AML-193 (cell line): ENCODE measurements at regions not wholly inside any gene's neighbourhood (a gene's known extent, or its start where the extent isn't known, plus 50 kb on each side); places are given as distances from the start of the nearest gene placed in this dataset.
A peak's percentile ranks its signal among the peaks of the same experiment; 100 is the strongest.
"Not testable (repeated sequence)": the region's sequence is repeated elsewhere in the genome, so short reads cannot be mapped to it uniquely, and the experiment has no call there.

Source experiments
- DNase-seq, 2 experiments: peaks; one replicate each; lab custom pipeline; 2025; lab: John Stamatoyannopoulos, UW

DNA sequence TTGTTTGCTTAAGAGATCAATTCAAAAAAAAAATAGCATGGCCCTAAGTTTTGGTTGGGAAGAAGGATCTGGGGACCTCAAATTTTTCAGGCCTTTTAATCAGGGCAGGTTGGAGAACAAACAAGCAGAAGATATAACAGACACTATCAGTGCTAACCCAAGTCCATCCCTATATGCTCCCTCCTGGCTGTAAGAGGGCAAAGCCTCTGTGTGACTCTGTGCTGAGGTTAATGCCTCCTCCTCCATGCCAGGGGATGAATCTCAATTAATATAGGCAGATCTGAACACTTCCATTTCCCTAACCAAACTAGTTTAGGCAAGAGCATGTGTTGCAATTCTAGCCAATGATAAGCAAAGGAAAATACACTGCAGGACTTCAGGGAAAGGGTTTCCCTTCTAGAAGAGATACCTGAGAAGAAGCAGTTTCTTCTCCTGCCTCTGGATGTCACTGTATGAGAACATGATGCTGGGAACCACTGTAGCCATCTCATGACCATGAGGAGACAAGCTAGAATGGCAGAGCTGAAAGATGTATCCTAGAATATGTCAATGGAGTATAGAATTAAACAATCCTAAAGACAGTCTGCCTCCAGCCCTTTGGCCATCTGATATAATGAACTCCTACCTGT, 76.0 kb downstream of the CHD9NB start:
- peak; percentile 1 to 21 for DNase-seq

GRCh38 chr16:52967744-52968143, 85.0 kb downstream of the CHD9NB start:
- DNase-seq: no peak

- DNase-seq: no peak
Observed at GRCh38 chr16:52964290-52964689, 88.4 kb downstream of the CHD9NB start.

GRCh38 chr16:52963855-52964242, 88.8 kb downstream of the CHD9NB start:
- DNase-seq: no peak

DNA sequence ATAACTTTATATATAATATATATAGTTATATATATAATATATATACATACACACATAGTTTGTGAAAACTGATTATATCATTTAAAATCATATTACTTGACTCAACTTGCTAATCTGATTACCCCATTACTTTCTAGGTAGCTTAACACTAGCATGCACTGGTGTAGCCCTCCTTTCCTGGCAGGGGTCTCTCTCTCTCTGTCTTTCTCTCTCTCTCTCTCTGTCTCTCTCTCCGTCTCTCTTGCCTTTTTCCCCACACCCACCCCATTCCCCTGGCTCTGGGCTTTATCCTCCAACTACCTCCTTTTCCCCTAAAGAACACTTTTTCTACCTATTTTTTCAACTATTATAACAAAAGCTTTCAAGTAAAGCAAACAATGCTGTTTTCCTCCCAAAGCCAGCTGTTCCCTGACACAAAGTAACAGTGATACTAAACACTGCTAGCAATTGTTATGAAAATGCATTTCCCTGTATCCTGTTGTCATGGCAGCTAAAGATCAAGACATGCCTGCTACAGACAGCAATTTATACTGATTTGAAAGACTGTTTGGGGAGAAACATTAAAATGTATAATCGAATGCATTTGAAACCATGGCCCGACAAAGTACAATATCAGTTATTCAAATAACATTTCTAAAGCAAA, 89.4 kb downstream of the CHD9NB start:
- no peak for DNase-seq

DNA sequence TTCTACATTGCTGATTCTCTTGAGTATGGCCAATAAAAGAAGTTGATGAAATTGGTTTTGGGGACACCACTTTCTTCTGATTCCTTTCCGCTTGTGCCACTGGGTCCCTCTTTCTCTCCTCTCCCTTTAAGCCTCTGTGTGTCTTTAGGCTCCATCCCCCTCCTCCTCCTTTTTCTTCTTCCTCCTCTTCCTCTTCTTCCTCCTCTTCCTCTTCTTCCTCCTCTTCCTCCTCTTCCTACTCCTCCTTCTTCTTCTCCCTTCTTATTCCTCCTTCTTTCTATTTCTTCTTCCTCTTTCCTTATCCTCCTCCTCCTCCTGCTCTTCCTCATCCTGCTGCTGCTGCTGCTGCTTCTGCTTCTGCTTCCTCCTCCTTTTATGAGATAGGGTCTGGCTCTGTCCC, 93.7 kb downstream of the CHD9NB start:
- no peak for DNase-seq

DNA sequence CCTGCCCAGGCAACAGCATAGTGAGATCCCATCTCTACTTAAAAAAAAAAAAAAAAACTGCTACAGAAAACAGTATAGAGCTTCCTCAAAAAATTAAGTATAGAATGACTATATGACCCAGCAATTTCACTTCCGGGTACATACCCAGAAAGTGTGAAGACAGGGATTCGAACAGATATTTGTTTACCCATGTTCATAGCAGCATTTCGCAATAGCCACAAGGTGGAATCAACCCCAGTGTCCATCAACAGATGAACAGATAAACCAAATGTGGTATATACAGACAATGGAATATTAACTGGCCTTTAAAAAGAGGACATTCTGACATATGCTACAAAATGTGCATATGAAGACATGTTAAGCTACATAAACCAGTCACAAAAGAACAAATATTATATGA, 95.5 kb downstream of the CHD9NB start:
- no peak for DNase-seq

DNA sequence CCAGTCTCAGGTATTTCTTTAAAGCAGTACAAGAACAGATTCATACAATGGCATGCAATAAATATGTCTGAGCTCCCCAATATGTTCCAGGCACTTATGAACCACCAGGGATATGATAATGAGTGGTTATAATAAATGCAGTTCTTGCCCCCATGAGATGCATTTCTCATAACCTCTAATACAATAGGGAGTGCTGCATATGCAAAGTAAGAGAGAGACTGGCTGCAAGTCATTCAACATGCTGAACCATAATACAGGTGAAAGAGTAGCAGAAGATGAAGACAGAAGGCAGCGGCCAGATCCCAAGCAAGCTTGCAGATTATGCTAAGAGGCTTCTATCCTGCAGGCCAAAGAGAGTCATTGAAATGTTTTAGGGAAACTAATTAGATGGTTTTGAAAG, 96.7 kb downstream of the CHD9NB start:
- DNase-seq: no peak

DNA sequence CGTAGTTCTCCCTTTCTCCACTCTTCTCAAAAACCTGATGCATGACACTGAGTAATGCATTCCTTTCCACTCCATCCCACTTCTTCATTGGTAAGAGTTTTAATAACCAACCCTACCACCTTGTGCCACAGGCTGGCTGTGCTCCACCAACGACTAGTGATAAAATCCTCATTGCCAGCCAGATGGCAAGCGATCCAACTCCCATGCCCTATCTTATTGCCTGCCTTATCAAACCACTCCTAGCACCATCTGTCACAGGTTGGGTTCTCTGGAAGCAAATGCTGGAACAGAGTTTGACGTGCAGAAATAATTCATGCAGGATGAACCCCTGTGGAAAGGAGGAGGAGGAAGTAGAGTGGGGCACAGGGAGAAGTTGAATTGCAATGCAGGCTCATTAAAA, 99.5 kb downstream of the CHD9NB start:
- no peak for DNase-seq

GRCh38 chr16:52948946-52949345, 103.8 kb downstream of the CHD9NB start:
- no peak for DNase-seq

- DNase-seq: no peak
Observed at GRCh38 chr16:52932321-52932720, 120.4 kb downstream of the CHD9NB start.

DNA sequence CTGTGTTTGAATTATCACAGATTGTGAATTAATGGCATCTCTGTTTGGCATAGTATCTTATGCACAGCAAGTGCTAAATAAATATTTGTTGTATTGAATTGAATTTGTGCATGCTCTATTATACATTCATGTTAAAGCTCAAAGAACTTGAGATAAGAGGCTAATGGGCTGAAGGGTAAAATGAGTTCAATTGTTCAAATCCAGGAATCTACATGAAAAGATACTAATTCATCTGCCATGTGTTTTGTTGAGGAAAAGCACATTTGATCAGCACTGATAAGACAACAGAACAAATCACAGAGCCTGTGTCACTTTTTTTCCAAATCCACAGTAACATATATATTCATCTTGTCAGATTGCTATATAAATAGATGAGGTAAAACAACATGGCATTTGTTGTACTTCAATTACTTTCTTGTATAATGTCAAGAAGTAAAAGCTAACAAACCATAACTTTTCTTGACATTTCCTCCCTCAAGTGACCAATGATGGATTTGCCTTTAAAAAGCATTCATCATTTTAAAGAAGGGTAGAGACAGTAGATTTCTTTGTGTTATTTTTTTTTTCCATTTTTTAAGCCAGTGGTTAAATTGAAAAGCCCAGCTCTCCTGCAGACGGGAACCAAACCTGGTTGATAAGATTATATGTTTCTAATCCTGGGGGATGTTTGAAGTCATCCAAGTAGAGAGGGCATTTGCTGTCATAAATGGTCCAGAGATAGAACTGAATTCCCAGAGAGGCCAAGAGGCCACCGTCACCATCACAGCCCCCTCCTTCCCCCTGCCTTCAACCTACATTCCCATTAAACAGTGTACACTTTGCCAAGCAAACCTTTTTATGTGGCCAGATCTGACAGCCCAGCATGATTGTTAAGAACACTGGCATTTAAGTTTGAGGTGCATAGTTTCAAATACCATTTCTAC, 123.0 kb downstream of the CHD9NB start:
- no peak for DNase-seq

GRCh38 chr16:52928955-52929354, 123.7 kb downstream of the CHD9NB start:
- no peak for DNase-seq

GRCh38 chr16:52925143-52925542, 127.6 kb downstream of the CHD9NB start:
- DNase-seq: no peak

DNA sequence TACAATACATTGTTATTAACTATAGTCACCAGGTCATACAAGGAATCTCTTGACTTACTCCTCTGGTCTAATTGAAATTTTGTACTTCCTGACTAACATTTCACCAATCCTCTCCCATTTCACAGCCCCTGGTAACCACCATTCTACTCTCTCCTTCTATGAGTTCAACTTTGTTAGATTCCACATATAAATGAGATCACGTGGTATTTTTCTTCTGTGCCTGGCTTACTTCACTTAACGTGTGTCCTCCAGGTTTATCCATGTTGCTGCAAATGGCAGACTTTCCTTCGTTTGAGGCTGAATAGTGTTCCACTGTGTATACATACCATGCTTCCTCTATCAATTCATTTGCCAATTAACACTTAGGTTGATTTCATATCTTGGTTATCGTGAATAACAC, 128.5 kb downstream of the CHD9NB start:
- no peak for DNase-seq

DNA sequence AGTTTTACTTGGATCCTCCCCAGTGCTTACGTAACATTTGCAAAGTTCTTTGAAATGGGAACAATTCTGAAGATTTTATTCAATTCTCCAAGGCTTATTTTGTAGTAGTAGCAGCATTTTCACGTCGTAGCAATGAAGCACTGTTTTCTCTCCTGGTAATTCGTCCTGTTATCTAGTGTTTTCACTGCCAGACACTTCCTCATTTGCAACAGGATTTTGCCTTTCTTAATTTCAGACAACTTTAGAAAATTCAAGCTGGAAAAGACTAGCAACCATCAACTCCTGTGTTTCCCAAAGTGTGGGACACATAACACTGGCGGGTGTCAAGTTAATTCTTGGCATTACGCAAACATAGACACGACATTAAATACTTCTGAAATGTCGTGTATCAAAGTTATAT, 131.6 kb downstream of the CHD9NB start:
- no peak for DNase-seq

DNA sequence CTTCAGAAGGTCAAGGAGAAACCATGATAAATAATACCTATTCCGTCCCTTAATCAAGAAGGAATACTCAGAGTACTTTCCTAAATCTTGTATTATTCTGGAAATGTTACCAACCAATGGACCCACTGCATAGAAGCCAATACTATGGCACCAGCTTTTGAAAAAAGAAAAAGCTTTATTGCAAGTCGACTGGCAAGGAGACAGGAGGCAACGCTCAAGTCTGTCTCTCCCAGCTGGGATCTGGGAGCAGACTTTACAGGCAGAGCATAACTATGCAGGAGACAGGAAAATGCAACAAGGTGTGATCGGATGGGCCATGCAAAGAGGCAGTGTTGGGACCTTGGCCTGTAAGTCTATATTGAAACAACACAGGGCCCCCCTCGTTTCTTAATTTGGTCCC, 132.4 kb downstream of the CHD9NB start:
- no peak for DNase-seq

GRCh38 chr16:52914428-52914827, 138.3 kb downstream of the CHD9NB start:
- no peak for DNase-seq

DNA sequence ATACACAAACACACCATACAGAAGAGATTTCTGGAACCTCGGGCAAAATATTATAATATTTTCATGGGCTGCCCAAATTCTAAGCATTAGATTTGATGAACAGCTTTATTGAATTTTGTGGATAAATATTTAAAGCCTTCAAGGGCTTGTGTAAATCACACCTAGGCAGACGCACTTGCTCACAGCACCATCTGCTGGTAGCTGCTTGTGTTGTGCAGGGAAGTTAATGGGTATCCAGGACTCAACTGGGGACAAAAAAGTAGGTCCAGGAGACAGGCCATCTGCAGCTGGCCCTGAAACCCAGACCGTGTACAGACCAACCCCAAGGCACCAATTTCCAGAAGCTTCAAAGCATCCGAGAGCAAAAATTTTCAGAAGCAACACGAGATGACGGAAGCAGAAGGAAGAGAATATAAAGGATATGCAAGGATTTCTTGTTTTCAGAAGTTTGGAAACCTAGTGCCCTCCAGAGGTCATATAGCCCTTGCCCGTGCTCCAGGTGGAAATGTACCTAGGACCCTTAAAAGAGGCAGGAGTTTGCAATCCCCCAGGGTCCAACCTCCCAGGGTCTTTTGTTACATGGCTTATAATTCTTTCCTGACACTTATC, 140.0 kb downstream of the CHD9NB start:
- peak; percentile 18 to 37 for DNase-seq

DNA sequence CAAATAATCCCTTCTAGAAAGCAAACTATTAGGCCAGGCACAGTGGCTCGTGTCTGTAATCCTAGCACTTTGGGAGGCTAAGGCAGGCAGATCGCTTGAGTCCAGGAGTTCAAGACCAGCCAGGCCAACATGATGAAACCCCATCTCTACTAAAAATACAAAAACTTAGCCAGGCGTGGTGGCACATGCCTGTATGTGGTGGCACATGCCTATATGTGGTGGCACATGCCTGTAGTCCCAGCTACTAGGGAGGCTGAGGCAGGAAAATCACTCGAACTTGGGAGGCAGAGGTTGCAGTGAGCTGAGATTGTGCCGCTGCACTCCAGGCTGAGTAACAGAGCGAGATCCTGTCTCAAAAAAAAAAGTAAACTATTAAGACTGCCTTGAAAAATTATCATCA, 144.6 kb downstream of the CHD9NB start:
- not testable (repeated sequence) for DNase-seq

- no peak for DNase-seq
Observed at GRCh38 chr16:52906281-52906680, 146.4 kb downstream of the CHD9NB start.

DNA sequence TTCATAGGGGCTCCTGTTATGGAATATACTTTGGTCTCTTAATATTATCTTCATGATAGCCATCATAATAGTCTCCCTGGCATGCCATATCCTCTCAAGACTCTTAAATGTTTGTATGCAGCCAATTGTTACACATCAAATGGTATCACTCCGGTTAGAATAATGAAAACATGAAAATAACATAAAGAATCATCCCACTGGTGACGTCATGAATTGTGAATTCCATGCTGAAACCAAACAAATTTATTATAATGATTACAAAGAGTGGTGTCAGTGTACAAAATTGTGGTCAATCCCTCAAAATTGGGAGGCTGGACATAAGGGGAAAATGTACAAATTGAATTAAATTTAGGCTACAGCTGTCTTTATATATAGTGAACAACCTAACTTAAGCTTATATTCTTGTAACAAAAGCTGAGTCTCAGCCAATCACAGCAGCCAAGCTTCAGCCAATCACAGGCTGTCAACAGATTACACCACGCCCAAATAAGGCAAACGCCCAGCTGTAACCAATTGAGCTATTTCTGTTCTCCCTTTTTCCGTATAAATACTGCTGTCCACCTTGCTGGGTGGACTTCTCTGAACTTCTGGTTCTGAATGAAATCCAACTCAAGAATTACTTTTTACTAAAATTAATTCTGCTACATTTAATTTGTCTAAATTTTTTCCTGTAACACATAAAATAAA, 156.1 kb downstream of the CHD9NB start:
- DNase-seq: no peak
